Progenitor cell of endocrine pancreas (in vitro differentiated cells): ENCODE measurements at regions not wholly inside any gene's neighbourhood (a gene's known extent, or its start where the extent isn't known, plus 50 kb on each side); places are given as distances from the start of the nearest gene placed in this dataset.

ENCODE experiments used
- DNase-seq: peaks from one replicate; pipeline ENCODE4 v3.0.0; 2021; ENCODE audit warnings: low spot score; ENCODE audit not compliant: unreplicated experiment
- H3K27ac Mint-ChIP-seq: 2 replicates; pipeline ENCODE4 v1.8.0; 2021; ENCODE audit warnings: mild to moderate bottlenecking, moderate library complexity, mixed read lengths
- H3K27me3 Mint-ChIP-seq: 2 replicates; pipeline ENCODE4 v1.8.0; 2021; ENCODE audit warnings: mixed read lengths
- H3K36me3 Mint-ChIP-seq: 2 replicates; pipeline ENCODE4 v1.8.0; 2022; ENCODE audit warnings: mixed read lengths; ENCODE audit not compliant: insufficient read depth
- H3K4me1 Mint-ChIP-seq: 2 replicates; pipeline ENCODE4 v1.8.0; 2021; ENCODE audit warnings: low read depth, mixed read lengths
- H3K4me3 Mint-ChIP-seq: 2 replicates; pipeline ENCODE4 v1.8.0; 2021; ENCODE audit warnings: low read depth, mild to moderate bottlenecking, moderate library complexity, mixed read lengths
- H3K9me3 Mint-ChIP-seq: 2 replicates; pipeline ENCODE4 v1.8.0; 2021; ENCODE audit warnings: low read depth, mixed read lengths
- CTCF ChIP-seq: fragments of 200-600 bp; sonication (generic); IDR thresholded peaks from one replicate; pipeline ENCODE4 v1.5.0; 2021; ENCODE audit warnings: antibody characterized with exemption, mild to moderate bottlenecking; ENCODE audit not compliant: unreplicated experiment

GRCh38 chr13:110824702-110825300, 90.1 kb downstream of the ANKRD10 start:
- TF ChIP-seq CTCF = no peak
- Mint-ChIP-seq H3K27me3 (no peaks in the 10 kb centered on the region), H3K4me1 (no peaks in the 10 kb centered on the region), H3K9me3 (peaks cover 3% of the 10 kb centered on the region), H3K36me3 (no peaks in the 10 kb centered on the region), H3K27ac (no peak overlapping the region), H3K4me3 (no peak overlapping the region)
- DNase-seq = no peak

- TF ChIP-seq CTCF = no peak
- Mint-ChIP-seq H3K27me3 (no peaks in the 10 kb centered on the region), H3K4me3 (no peak overlapping the region), H3K9me3 (peaks cover 3% of the 10 kb centered on the region), H3K27ac (no peak overlapping the region), H3K36me3 (no peaks in the 10 kb centered on the region), H3K4me1 (no peaks in the 10 kb centered on the region)
- DNase-seq = no peak
These were observed 89.4 kb downstream of the ANKRD10 start for GRCh38 chr13:110825516-110825915.

- Mint-ChIP-seq H3K4me1 (peaks cover 2% of the 10 kb centered on the region), H3K27me3 (peaks cover 4% of the 10 kb centered on the region), H3K36me3 (no peaks in the 10 kb centered on the region), H3K4me3 (no peak overlapping the region), H3K27ac (no peak overlapping the region), H3K9me3 (peaks cover 3% of the 10 kb centered on the region)
- DNase-seq = no peak
- no peak for TF ChIP-seq CTCF
These were observed 88.8 kb downstream of the ANKRD10 start for GRCh38 chr13:110826101-110826500.

GRCh38 chr13:110826861-110827672, 87.8 kb downstream of the ANKRD10 start:
- Mint-ChIP-seq H3K27me3 (peaks cover 5% of the 10 kb centered on the region), H3K4me3 (no peak overlapping the region), H3K36me3 (no peaks in the 10 kb centered on the region), H3K4me1 (peaks cover 2% of the 10 kb centered on the region), H3K9me3 (peaks cover 2% of the 10 kb centered on the region), H3K27ac (no peak overlapping the region)
- TF ChIP-seq CTCF = no peak
- no peak for DNase-seq
